Activated CD8-positive, alpha-beta memory T cell treated with anti-CD3 and anti-CD28 coated beads for 36 hours (primary cell): ENCODE measurements at regions not wholly inside any gene's neighbourhood (a gene's known extent, or its start where the extent isn't known, plus 50 kb on each side); places are given as distances from the start of the nearest gene placed in this dataset.

Source experiments
- CTCF ChIA-PET: fragments of 350-600 bp; sonication (Branson Sonifier 250); formaldehyde crosslinking; loops from one replicate; lab custom pipeline; 2021; ENCODE audit warnings: antibody characterized with exemption; lab: Charles Lee
- POLR2A ChIA-PET: fragments of 350-600 bp; sonication (Branson Sonifier 250); formaldehyde crosslinking; loops from one replicate; lab custom pipeline; 2021; ENCODE audit warnings: antibody characterized with exemption; lab: Charles Lee

DNA sequence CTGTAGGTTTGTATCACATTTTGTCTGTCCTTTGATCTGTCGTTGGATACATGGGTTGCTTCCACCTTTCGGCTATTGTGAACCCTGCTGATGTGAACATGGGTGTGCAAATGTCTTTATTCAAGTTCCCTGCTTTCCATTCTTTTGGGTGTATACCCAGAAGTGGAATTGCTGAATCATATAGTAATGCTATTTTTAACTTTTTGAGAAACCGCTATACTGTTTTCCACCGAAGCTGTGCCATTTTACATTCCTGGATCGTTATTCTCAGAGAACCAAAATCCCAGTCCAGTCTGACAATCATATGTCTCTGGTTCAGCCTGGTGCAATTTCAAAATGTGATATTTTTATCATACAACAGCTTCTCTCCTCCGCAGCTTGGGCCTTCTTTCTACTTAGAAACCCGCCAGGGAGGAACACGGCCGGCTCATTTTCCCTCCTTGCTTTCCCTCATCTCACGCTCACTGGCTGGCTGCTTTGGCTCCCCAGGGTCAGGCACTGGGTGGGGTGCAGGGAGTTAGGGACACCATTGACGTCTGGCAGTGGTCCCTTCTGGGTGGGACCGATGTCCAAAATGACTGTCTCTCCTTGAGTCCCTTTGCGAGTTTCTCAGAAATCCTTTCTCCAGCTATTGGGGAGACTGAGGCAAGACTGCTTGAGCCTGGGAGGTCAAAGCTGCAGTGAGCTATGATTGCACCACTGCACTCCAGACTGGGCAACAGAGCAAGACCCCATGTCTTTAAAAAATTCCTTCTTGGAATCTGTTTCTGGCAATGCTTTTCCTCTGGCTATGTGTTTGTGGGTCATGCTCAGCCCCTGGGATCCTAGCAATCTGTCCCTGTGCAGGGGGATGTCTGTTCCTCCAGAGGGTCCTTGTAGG is 73.5 kb upstream of the AKT3 start:
- ChIA-PET POLR2A (no interaction called here), CTCF (no interaction called here)

DNA sequence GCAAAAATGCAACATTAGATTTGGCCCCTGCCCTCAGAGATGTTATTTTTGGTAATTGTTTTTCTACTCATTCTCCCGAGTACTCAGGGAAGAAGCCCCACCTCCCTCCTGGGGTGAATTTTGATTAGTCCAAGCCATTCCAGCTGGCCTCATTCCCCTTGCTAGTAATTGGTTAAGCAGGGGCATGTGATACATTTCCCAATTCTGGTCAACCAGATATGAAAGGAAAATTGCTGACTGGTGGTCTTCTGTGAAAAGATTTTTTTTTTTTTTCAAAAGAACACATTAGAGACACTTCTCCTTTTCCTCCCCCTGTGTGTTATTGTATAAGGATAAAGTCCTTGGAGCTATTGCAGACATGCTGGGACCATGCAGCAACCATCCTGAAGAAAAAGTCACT is 71.1 kb upstream of the AKT3 start:
- ChIA-PET CTCF (no interaction called here), POLR2A (no interaction called here)

DNA sequence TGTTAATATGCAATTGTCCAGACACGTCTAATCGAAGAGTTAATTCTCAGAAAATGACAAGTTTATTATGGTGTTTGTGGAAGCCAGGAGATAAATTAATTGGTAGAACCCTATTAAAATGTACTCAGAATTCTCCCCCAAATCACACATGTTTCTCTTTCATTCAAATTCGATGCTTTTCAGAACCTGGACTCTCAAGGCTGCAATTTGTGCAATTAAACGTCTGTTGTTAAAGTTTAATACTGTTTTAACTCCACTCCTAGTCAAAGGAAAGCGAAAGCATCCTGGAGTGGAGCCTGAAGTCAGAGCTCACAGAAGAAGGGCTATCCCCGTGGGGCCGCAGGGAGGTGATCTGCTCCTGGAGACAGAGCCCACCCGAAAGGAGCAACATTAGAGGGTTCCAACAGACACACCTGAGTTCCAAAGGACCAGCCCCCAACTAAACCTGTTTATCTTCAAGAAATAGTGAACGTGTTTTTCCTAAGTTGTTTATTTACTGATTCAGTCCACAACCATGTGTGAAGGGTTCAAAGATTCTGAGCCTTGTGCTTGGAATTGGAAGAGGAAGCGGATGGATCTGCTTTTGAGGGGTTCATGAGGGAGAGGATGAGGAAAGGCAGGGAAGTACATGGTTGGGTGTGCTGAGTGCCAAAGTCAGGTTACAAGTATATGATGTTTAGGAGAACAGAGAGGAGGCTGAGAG is 68.0 kb upstream of the AKT3 start:
- ChIA-PET CTCF (no interaction called here), POLR2A (no interaction called here)

DNA sequence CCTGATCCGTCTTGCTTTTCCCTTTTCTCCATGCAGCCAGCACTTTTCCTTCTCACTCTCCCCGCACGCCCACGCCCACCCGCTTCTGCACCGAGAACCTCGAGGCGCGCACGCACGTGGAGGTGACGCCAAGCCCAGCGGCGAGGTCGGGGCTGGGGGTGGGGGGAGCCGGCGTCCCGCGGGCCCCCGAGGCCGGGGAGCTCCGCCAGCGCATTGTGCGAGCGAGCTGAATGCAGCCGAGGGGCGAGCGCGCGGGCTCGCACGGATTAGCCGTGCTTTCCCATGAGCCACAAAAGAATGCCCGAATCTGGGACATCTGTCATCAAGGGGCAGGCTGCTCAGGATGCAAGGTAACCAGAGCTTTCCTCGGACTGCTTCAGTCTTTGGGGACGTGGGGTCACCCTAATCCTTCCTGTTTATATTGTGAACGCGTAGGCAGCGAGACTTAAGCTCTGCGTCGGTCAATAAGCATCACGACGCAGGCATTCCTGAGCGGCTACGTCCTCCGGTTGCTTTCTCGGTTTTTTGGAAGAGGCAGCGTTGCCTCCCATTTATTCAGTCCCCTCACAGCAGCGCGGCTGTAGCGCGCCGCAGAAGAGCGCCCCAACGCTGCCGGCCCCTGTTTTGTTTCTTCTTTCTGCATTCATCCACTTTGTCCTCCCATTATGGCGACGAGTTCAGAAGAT is 67.3 kb upstream of the AKT3 start:
- POLR2A ChIA-PET = no interaction called here
- CTCF ChIA-PET = no interaction called here

DNA sequence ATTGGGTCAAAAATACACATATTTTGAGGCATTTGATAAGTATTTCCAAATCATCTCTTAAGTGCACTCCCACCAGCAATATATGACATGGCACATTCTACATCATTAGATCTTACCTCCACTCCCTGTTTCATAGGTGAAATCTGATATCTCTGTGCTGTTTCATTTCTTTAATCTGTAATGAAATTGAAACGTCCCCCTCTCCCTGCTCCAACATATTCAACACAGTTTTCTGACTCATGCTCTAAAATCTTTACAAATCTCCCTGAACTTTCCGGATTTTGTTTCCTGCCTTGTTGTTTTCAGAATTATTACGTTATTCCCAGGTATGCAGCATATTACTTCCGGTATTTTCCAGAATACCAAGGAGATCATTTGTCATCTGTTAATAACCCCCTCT is 66.1 kb upstream of the AKT3 start:
- CTCF ChIA-PET = no interaction called here
- POLR2A ChIA-PET = no interaction called here

DNA sequence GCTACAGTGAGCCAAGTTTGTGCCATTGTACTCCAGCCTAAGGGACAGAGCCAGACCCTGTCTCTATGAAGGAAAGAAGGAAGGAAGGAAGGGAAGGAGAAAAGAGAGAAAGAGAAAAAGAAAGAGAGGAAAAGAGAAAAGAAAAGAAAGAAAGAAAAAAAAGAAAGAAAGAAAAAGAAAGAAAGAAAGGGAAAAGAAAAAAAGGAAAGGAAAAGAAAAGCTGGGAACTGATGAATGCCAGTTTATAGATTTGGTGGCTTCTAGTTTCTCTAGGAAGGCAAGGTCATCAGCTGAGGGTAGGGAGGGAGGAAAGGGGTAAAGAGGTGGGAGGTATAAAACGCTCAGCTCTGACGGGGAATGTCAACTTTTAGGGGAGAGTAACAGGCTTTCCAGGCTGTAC is 62.3 kb upstream of the AKT3 start:
- ChIA-PET POLR2A (no interaction called here), CTCF (no interaction called here)

DNA sequence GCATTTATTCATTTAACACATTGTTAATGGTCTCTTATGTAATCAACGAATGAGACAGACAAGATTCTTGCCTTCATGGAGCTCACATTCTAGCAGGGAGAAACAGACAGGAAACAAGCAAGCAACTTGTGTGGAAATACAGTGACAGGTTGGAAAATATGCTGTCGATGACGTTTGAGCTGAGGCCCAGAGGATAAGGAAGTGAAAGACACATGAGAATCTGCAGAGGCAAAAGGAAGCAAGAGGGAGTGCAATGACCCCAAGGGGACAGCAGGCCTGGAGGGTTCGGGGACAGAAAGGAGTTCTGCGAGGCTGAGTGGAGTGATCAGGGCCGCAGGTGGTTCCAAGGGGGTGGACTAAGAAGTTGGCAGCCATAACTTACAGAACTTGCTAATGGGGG is 60.6 kb upstream of the AKT3 start:
- POLR2A ChIA-PET = no interaction called here
- CTCF ChIA-PET = interaction anchor here (0.6 kb wide), 1 partner anchor 196 kb away, joined by 3 read pairs; no protein-coding TSS in a partner anchor

DNA sequence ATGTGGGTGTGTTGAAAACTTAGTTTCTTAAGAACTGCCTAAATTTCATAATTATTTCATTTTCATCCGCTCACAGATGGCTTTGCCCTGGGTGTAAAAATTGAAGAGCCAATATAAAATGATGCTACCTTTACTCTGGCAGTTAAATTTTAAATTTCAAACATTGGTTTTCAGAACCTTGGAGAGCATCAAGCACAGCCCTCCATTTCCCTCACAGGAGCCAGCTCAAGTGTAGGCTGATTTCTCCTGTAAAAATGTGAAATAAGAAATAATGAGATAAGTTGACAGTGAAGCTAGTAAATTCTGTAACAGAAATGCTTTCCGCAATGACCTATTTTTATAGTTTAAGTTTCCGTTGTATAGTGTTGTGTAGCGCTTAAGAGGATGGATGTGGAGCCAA is 53.9 kb upstream of the AKT3 start:
- CTCF ChIA-PET = no interaction called here
- POLR2A ChIA-PET = interaction anchor here (0.5 kb wide), 1 partner anchor 1461 kb away, joined by 19 read pairs; no protein-coding TSS in a partner anchor

DNA sequence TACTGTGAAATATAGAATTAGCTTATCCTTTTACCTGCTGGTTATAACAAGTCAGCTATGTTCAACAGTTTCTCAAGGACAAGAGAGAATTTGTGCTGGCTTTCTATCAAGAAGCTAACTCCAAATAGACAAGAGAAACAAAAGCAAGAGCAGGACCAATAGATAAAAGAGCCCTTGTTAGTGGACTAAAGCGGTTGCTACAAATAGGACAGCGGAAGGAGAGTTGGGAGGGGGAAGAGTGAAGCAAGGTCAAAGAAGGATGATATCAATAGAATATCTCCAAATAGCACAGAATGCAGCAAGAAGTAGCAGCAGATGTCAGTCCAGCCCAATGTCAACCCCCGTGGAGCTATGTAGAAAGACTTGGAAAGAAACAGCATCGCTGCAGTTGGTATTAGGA is 53.0 kb upstream of the AKT3 start:
- POLR2A ChIA-PET = no interaction called here
- CTCF ChIA-PET = no interaction called here

DNA sequence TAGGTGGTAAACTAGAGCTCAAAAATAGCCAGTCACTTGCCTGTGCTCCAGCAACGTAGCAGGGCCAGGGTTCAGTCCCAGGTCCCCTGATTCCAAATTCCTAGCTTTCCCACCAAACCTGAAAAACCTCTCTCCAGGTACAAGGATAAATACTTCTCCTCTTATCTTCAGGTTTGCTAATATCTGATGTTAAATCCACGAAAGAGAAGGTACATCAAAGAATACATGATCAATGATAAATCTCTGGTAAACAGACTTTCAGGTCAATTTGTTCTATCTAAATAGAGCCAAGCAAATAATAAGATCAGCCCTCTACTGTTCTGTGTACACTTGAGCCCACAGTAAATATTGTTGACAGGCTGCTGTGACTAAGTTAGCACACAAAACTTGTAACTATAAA is 52.1 kb upstream of the AKT3 start:
- CTCF ChIA-PET = no interaction called here
- POLR2A ChIA-PET = no interaction called here
